ENCODE measurements at regions not wholly inside any gene's neighbourhood (a gene's known extent, or its start where the extent isn't known, plus 50 kb on each side); places are given as distances from the start of the nearest gene placed in this dataset.

GRCh38 chr2:15034246-15034645, 401.7 kb downstream of the LRATD1 start:
- TF ChIP-seq EZH2 (IDR thresholded peaks at IDR 0.05; ENCODE audit: low read length, missing control alignments) (no peak), CTCF (conservative IDR thresholded peaks at IDR 0.05 in 1 of 2, IDR thresholded peaks at IDR 0.05 in 1 of 2; ENCODE audit: low read depth in 1 of 2, low read length in 2 of 2) (no peak)
- no peak for DNase-seq (ENCODE audit: low read depth in 2 of 2)
- Histone ChIP-seq H3K4me3 (replicated peaks in 1 of 4; ENCODE audit: control extremely low read depth in 1 of 4, insufficient read depth in 1 of 4, low read depth in 3 of 4, low read length in 4 of 4) (no peak overlapping the region), H4K20me1 (ENCODE audit: control insufficient read depth, extremely low read depth, insufficient read depth, low read length) (no peaks in the 10 kb centered on the region), H2AFZ (ENCODE audit: low read length) (no peak overlapping the region), H3K9me3 (ENCODE audit: control insufficient read depth, insufficient read depth, low read depth, low read length) (no peaks in the 10 kb centered on the region), H3K27me3 (ENCODE audit: control insufficient read depth, insufficient read depth, low read length) (no peaks in the 10 kb centered on the region), H3K27ac (ENCODE audit: insufficient read depth, low read length) (no peak overlapping the region), H3K4me1 (ENCODE audit: control insufficient read depth, extremely low read depth, insufficient read depth, low read length) (no peaks in the 10 kb centered on the region), H3K9ac (ENCODE audit: insufficient read depth, low read length) (no peak overlapping the region), H3K36me3 (ENCODE audit: control insufficient read depth, insufficient read depth, low read length) (no peaks in the 10 kb centered on the region), H3K79me2 (ENCODE audit: control insufficient read depth, insufficient read depth, low read length) (no peaks in the 10 kb centered on the region), H3K4me2 (ENCODE audit: extremely low read depth, insufficient read depth, low read length) (no peak overlapping the region)

- DNase-seq (ENCODE audit: low read depth in 2 of 2) = no peak
- TF ChIP-seq EZH2 (IDR thresholded peaks at IDR 0.05; ENCODE audit: low read length, missing control alignments) (no peak), CTCF (conservative IDR thresholded peaks at IDR 0.05 in 1 of 2, IDR thresholded peaks at IDR 0.05 in 1 of 2; ENCODE audit: low read depth in 1 of 2, low read length in 2 of 2) (no peak)
- H2AFZ ChIP-seq (ENCODE audit: low read length) = no peak overlapping the region
- no peaks in the 10 kb centered on the region for H3K36me3 ChIP-seq (ENCODE audit: control insufficient read depth, insufficient read depth, low read length)
- H3K27ac ChIP-seq (ENCODE audit: insufficient read depth, low read length) = no peak overlapping the region
- no peaks in the 10 kb centered on the region for H4K20me1 ChIP-seq (ENCODE audit: control insufficient read depth, extremely low read depth, insufficient read depth, low read length)
- no peaks in the 10 kb centered on the region for H3K4me1 ChIP-seq (ENCODE audit: control insufficient read depth, extremely low read depth, insufficient read depth, low read length)
- H3K9ac ChIP-seq (ENCODE audit: insufficient read depth, low read length) = no peak overlapping the region
- H3K79me2 ChIP-seq (ENCODE audit: control insufficient read depth, insufficient read depth, low read length) = no peaks in the 10 kb centered on the region
- H3K9me3 ChIP-seq (ENCODE audit: control insufficient read depth, insufficient read depth, low read depth, low read length) = no peaks in the 10 kb centered on the region
- H3K4me2 ChIP-seq (ENCODE audit: extremely low read depth, insufficient read depth, low read length) = no peak overlapping the region
- H3K4me3 ChIP-seq (replicated peaks in 1 of 4; ENCODE audit: control extremely low read depth in 1 of 4, insufficient read depth in 1 of 4, low read depth in 3 of 4, low read length in 4 of 4) = no peak overlapping the region
- no peaks in the 10 kb centered on the region for H3K27me3 ChIP-seq (ENCODE audit: control insufficient read depth, insufficient read depth, low read length)
Measured at GRCh38 chr2:15034860-15035259, 402.3 kb downstream of the LRATD1 start.

- peak; percentile 36 to 56 for DNase-seq (ENCODE audit: low read depth in 2 of 2)
- Histone ChIP-seq H3K36me3 (ENCODE audit: control insufficient read depth, insufficient read depth, low read length) (no peaks in the 10 kb centered on the region), H3K9ac (ENCODE audit: insufficient read depth, low read length) (no peak overlapping the region), H2AFZ (ENCODE audit: low read length) (no peak overlapping the region), H3K79me2 (ENCODE audit: control insufficient read depth, insufficient read depth, low read length) (no peaks in the 10 kb centered on the region), H3K4me2 (ENCODE audit: extremely low read depth, insufficient read depth, low read length) (no peak overlapping the region), H3K9me3 (ENCODE audit: control insufficient read depth, insufficient read depth, low read depth, low read length) (no peaks in the 10 kb centered on the region), H3K27ac (ENCODE audit: insufficient read depth, low read length) (no peak overlapping the region), H3K4me3 (replicated peaks in 1 of 4; ENCODE audit: control extremely low read depth in 1 of 4, insufficient read depth in 1 of 4, low read depth in 3 of 4, low read length in 4 of 4) (no peak overlapping the region), H3K4me1 (ENCODE audit: control insufficient read depth, extremely low read depth, insufficient read depth, low read length) (peaks cover 7% of the 10 kb centered on the region), H4K20me1 (ENCODE audit: control insufficient read depth, extremely low read depth, insufficient read depth, low read length) (no peaks in the 10 kb centered on the region), H3K27me3 (ENCODE audit: control insufficient read depth, insufficient read depth, low read length) (no peaks in the 10 kb centered on the region)
- TF ChIP-seq EZH2 (IDR thresholded peaks at IDR 0.05; ENCODE audit: low read length, missing control alignments) = no peak
- TF ChIP-seq CTCF (conservative IDR thresholded peaks at IDR 0.05 in 1 of 2, IDR thresholded peaks at IDR 0.05 in 1 of 2; ENCODE audit: low read depth in 1 of 2, low read length in 2 of 2) = no peak
Measured at GRCh38 chr2:15038366-15039364, 406.1 kb downstream of the LRATD1 start.
